T47D (cell line): ENCODE measurements at regions not wholly inside any gene's neighbourhood (a gene's known extent, or its start where the extent isn't known, plus 50 kb on each side); places are given as distances from the start of the nearest gene placed in this dataset.

Experiments used
- DNase-seq, 2 experiments: peaks; one replicate each; pipeline versions ENCODE4 v3.0.0 to v3.0.0-alpha.2; 2011 to 2012; ENCODE audit warnings: low read depth in 1 of 2, low spot score in 1 of 2
- JUND ChIP-seq: IDR thresholded peaks from 2 replicates; pipeline ENCODE4 v1.6.1; 2012; ENCODE audit warnings: low read depth
- in situ Hi-C: cut with HindIII; loops from 2 replicates; pipeline ENCODE4 v1.10.0; 2016; ENCODE audit warnings: low sequenced_read_pairs, low pct_unique_long_range_greater_than_20kb

GRCh38 chr7:13061115-13061514 lies 373.7 kb downstream of the ARL4A start:
- in situ Hi-C loops: no loop called here
- DNase-seq: peak in 1 of 2 experiments; percentile 34
- TF ChIP-seq JUND: no peak

GRCh38 chr7:13062631-13063030 lies 375.2 kb downstream of the ARL4A start:
- TF ChIP-seq JUND: no peak
- in situ Hi-C loops: no loop called here
- DNase-seq: no peak

GRCh38 chr7:13067036-13067435 lies 379.6 kb downstream of the ARL4A start:
- in situ Hi-C loops: no loop called here
- TF ChIP-seq JUND: no peak
- no peak for DNase-seq

GRCh38 chr7:13068032-13068431 lies 380.6 kb downstream of the ARL4A start:
- TF ChIP-seq JUND: no peak
- DNase-seq: no peak
- in situ Hi-C loops: no loop called here

- in situ Hi-C loops: no loop called here
- TF ChIP-seq JUND: no peak
- DNase-seq: no peak
Observed at GRCh38 chr7:13069841-13070240, 382.4 kb downstream of the ARL4A start.

GRCh38 chr7:13072014-13072413 lies 384.6 kb downstream of the ARL4A start:
- in situ Hi-C loops: no loop called here
- no peak for TF ChIP-seq JUND
- no peak for DNase-seq

- no peak for TF ChIP-seq JUND
- in situ Hi-C loops: no loop called here
- DNase-seq: no peak
Observed at GRCh38 chr7:13077466-13077865, 390.0 kb downstream of the ARL4A start.

- DNase-seq: no peak
- no peak for TF ChIP-seq JUND
- in situ Hi-C loops: no loop called here
Observed at GRCh38 chr7:13078105-13078504, 390.7 kb downstream of the ARL4A start.

GRCh38 chr7:13090959-13091358 lies 403.5 kb downstream of the ARL4A start:
- TF ChIP-seq JUND: no peak
- DNase-seq: no peak
- in situ Hi-C loops: no loop called here

GRCh38 chr7:13091974-13092707 lies 404.7 kb downstream of the ARL4A start:
- in situ Hi-C loops: no loop called here
- TF ChIP-seq JUND: no peak
- DNase-seq: no peak

- in situ Hi-C loops: no loop called here
- DNase-seq: no peak
- TF ChIP-seq JUND: no peak
Observed at GRCh38 chr7:13092708-13093005, 405.2 kb downstream of the ARL4A start.

- DNase-seq: no peak
- TF ChIP-seq JUND: no peak
- in situ Hi-C loops: no loop called here
Observed at GRCh38 chr7:13093160-13093559, 405.7 kb downstream of the ARL4A start.

GRCh38 chr7:13097499-13097898 lies 410.1 kb downstream of the ARL4A start:
- TF ChIP-seq JUND: no peak
- DNase-seq: no peak
- in situ Hi-C loops: no loop called here

GRCh38 chr7:13098161-13098560 lies 410.7 kb downstream of the ARL4A start:
- in situ Hi-C loops: no loop called here
- DNase-seq: no peak
- no peak for TF ChIP-seq JUND
